NCI-H1092 (cell line): ENCODE measurements at regions not wholly inside any gene's neighbourhood (a gene's known extent, or its start where the extent isn't known, plus 50 kb on each side); places are given as distances from the start of the nearest gene placed in this dataset.
"Not testable (repeated sequence)": the region's sequence is repeated elsewhere in the genome, so short reads cannot be mapped to it uniquely, and the experiment has no call there.

Source experiments
- DNase-seq: peaks from one replicate; lab custom pipeline; 2025; lab: John Stamatoyannopoulos, UW

DNA sequence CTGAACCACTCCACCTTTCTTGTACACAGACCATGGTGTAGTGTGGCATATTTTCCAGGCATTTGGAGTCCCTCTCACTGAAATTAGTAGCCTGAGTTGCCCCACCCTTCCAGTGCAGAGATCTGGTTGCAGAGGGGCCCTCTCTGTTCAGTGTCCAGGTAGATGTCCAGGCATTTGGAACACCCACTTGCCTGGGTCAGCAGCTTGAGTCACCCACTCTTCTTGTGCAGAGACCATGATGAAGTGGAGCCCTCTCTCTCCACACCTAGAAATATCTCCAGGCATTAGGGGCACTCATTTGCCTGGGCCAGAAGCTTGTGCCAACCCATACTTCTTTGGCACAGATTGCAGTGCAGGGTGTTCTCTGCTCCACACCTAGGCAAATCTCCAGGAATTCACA lies 2733.3 kb downstream of the PCDH7 start:
- no peak for DNase-seq

- no peak for DNase-seq
Measured at GRCh38 chr4:33453916-33454315, 2733.7 kb downstream of the PCDH7 start.

GRCh38 chr4:33465565-33465964 lies 2745.4 kb downstream of the PCDH7 start:
- no peak for DNase-seq

DNA sequence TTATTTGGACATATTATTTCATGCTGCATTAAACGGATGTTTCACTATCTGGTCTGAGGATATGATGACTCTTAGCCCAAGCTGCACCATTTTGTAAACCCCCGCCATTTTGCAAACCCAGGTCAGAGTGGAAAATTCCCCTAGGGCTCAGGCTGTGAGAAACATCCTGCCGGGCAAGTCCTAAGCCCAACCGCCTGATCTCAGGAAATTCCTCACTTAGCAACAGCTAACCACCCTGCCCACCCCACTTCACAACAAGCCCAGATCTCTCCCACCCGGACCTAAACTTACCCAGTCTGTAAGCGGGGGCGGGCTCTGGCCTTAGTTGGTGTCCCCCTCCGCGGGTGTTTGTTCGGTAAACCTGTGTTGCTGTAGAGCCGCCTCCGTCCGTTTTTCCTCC lies 2747.1 kb downstream of the PCDH7 start:
- DNase-seq, result no peak

DNA sequence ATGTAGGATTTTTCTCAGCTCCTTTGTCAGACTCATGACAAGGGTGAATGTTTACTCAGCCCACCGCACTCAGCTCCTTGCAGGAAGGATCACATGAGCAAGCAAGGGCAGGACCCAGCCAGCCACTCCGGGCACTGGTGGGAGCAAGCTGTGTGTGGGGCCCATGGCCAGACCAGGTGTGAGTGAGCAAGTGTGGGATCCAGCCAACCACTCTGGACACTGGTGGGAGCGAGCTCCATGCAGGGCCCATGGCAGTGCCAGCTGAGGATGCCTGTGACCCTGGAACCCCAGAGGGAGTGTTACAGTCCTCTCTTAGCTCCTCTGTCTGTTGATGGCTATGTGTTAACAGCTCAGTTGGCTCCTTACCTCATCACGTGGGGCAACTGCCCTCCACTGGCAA lies 2750.6 kb downstream of the PCDH7 start:
- DNase-seq, result no peak

DNA sequence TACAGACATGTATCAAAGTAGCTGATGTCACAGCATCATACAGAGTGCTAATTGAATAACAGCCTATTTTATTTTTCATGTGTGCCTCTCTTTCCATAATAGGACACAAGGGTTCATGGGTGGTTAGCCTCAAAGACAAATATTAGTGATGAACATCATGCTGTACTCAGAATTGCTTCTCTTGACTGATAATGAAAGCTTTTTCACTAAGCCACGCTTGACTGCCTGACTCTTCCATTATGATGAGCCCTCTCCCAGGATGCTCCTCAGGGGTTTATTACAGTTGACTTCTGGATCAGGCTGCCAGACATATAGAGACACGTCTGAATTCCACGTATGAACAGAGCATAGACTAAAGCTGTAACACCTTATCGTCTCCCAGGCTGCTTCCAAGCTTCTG lies 2757.5 kb downstream of the PCDH7 start:
- no peak for DNase-seq

GRCh38 chr4:33482773-33483172 lies 2761.5 kb downstream of the ARAP2 start:
- DNase-seq, result no peak

DNA sequence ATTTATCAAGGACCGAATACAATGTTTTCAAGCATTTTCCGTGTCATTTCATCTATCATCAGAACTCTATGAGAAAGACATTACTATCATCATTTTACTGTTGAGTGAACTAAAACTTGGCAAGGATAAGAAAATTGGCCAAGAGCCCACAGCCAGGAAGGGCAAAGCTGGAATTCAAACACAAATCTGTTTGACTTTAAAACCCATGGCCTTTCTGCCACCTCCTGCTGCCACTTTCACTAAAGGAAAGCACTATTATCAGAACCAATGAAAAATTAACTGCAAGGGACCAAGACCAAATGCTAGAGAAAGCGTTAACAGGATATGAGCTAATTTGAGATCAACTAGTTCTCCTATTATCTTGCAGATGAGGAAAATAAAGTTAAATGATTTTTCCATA lies 2759.2 kb downstream of the ARAP2 start:
- DNase-seq, result no peak

- no peak for DNase-seq
Measured at GRCh38 chr4:33493231-33493630, 2751.1 kb downstream of the ARAP2 start.

DNA sequence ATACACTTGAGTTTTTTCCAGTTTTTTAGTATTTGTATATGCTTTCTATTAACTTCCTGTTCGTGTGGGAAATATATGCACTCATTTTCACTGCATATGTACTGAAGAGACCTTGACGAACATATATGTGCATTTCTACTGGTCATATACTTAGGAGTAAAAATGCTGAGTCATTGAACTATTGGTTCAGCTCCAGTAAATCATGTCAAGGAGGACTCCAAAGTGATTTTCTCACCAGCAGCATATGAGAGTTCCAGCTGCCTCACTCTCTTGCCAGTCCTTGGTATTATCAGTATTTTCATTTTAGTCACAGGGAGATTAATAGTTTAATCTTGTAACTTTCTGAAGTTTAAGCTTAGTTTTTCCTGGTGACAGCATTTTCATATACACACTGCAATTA lies 2750.2 kb downstream of the ARAP2 start:
- no peak for DNase-seq

GRCh38 chr4:33501587-33501986 lies 2742.7 kb downstream of the ARAP2 start:
- not testable (repeated sequence) for DNase-seq

DNA sequence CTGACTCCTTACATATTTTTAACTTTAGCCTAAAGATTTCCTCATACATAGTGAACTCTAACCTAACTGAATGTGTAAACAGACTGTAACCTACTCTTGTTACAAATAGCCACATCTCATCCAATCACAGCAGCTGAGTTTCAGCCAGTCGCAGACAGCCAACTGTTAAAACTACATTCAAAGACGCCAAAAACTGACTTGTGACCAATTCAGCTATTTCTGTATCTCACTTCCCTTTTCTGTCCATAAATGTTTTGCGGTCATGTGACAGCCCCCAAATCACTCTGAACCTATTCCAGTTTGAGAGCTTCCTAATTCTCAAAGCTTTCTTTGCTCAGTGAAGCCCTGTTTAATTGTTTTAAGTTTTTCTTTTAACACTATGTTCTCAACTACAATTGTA lies 2731.9 kb downstream of the ARAP2 start:
- DNase-seq, result no peak

DNA sequence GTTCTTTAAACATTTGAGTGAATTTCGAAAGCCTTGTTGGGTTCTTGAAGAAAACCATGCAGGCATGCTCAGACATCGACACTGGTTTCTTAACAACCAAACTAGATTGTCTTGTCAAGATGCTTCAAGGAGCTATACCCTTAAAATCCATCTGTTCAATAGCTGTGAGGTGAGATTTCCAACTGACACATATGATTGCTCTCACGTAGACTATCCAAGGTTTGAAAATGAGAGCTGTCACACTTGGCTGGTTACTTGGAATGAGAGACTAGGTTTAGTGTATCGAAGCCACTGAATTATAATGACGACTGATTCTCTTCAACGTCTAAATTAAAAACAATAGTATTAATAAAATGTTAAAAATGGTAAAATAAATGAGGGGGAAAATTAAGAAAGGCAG lies 2725.5 kb downstream of the ARAP2 start:
- DNase-seq, result no peak

- DNase-seq, result no peak
Measured at GRCh38 chr4:33532821-33533220, 2711.5 kb downstream of the ARAP2 start.

DNA sequence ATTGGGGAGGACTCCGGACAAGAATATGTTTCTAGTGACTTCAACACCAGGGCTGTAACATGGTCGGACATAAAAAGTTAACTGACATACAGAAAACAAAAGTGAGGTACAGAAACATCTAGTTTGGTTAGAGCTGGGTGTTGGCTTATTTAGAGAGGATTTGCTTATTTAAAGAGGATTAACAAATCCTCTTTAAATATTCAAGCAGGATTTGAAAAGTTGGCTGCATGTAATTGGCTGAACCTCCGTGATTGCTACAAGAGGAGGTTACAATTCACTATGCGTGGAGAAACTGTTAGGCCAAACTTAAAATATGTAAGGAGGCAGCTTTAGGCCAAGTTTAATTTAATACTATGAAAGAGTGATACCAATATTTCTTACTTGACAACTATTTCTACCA lies 2707.4 kb downstream of the ARAP2 start:
- no peak for DNase-seq

DNA sequence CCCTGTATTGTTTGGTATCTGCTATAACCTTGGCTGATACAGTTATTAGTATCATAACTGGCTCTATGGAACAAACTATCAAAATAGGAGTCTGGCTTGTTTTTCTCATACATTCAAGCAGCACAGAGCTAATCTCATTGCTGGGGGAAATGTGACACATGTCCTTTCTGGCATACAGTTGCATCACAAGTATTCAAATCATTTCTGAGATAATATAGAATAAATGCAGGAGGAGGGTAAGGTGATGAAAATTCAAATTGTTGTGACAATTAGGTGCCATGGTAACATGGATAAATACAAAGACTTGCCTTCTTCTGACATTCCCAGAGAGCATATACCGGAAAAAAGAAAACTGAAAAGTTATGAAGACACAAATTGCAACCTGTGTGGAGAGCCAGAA lies 2706.8 kb downstream of the ARAP2 start:
- DNase-seq, result no peak

DNA sequence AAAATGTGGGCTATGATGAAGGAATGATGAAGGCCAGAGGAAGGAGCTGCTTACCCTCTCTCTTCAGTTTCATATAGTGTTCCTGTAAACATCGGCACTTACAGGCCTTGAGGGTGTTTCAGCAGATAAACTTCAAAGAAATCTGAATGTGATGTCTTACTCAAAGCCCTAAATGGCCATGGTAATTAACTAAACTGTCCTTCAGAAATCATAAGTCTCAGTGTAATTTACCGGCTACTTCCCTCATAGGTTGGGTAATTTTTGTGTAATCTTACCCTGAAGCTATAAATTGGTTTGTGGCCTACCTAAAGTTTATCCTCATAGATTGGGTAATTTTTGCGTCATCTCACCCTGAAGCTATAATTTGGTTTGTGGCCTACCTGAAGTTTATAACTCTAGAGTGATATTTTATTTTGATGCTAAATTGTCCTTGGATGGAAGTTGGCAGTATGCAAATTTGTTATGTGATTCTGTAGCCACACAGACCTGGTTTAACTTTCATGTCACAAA lies 2700.3 kb downstream of the ARAP2 start:
- no peak for DNase-seq

DNA sequence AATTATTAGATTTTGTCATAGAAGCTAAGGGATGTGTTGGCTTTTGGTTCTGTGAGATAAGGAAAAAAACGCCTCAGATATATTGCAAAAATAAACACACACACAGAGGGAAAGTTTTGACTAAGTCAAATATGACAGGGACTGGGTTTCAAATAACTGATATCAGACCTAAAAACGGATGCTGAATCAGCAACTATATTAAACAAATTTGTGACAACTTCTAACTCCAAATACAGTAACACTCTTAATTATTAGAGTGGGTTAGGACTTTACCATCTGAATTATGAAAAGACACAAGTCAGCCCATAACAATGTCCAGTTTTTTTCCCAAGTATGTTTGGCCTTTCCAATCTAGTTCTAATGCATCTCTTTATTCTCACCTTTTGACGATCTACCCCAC lies 2693.1 kb downstream of the ARAP2 start:
- no peak for DNase-seq

- DNase-seq, result no peak
Measured at GRCh38 chr4:33561259-33561658, 2683.1 kb downstream of the ARAP2 start.

- DNase-seq, result no peak
Measured at GRCh38 chr4:33566649-33567048, 2677.7 kb downstream of the ARAP2 start.

GRCh38 chr4:33577791-33578190 lies 2666.5 kb downstream of the ARAP2 start:
- no peak for DNase-seq

GRCh38 chr4:33579951-33580350 lies 2664.4 kb downstream of the ARAP2 start:
- DNase-seq, result no peak

- DNase-seq, result no peak
Measured at GRCh38 chr4:33592701-33593100, 2651.6 kb downstream of the ARAP2 start.

DNA sequence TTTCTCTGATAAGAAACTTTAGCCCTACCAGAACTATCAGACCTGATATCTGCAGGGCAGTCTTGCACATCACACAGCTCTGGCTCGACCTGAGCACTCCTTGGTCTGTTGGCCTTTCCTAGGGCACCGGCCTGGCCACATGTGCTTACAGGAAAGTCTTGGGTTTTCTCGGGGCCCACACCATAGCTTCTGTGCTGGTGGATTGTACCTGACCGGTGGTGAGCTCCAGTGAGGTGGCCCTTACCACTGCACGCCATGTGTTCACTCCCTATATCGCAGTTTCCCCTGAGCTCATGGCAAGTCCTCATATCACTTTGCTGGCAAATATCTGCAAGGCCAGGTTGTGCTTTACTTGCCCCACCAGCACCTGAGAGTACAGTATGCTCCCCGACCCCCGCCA lies 2637.4 kb downstream of the ARAP2 start:
- DNase-seq, result no peak

DNA sequence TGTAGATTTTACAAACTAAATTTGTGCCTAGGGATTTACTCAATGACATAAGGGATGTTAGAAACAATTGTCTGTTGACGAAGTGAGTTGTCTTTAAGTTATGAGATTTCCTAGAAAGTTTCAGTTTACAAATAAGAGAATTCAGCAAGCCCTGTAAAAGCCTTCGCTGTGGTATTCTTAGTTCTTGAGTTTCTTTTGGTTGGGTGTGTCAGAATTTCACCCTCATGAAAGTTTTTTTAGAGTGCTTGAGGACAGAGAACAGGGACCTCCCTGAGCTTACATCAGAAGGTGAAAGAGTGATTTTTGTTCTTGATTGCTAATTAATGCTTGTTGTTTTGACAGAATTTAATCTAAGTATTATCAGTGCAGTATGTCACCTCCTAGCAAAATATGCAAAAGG lies 2628.2 kb downstream of the ARAP2 start:
- no peak for DNase-seq
